ENCODE measurements at regions not wholly inside any gene's neighbourhood (a gene's known extent, or its start where the extent isn't known, plus 50 kb on each side); places are given as distances from the start of the nearest gene placed in this dataset.

DNA sequence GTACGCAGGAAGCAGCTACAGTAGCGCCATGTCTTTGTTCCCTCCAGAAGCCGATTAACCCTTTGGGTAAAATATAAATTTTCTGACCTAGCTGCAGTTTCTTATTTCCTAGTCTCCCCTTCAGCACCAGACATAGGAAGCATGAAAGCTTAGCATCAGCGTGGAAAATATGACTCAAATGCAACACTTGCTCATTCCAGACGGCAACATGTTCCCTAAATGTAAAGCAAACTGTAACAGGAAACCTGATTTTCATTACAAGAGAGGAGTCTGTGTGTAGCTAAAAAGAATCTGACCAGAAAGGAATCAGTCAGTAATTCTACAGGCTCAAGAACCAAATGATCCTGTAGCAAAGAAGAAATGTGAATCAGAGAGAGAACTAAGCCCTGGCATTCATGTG, 219.2 kb downstream of the C7orf25 start:
- TF ChIP-seq, protein P1, sequence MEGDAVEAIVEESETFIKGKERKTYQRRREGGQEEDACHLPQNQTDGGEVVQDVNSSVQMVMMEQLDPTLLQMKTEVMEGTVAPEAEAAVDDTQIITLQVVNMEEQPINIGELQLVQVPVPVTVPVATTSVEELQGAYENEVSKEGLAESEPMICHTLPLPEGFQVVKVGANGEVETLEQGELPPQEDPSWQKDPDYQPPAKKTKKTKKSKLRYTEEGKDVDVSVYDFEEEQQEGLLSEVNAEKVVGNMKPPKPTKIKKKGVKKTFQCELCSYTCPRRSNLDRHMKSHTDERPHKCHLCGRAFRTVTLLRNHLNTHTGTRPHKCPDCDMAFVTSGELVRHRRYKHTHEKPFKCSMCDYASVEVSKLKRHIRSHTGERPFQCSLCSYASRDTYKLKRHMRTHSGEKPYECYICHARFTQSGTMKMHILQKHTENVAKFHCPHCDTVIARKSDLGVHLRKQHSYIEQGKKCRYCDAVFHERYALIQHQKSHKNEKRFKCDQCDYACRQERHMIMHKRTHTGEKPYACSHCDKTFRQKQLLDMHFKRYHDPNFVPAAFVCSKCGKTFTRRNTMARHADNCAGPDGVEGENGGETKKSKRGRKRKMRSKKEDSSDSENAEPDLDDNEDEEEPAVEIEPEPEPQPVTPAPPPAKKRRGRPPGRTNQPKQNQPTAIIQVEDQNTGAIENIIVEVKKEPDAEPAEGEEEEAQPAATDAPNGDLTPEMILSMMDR (conservative IDR thresholded peaks at IDR 0.05): no peak
- H3K36me3 Mint-ChIP-seq (ENCODE audit: low read depth): no peaks in the 10 kb centered on the region
- H3K4me3 Mint-ChIP-seq: no peak overlapping the region
- no peaks in the 10 kb centered on the region for H3K9me3 Mint-ChIP-seq
- H3K27me3 Mint-ChIP-seq (ENCODE audit: low read depth): no peaks in the 10 kb centered on the region
- H3K4me1 Mint-ChIP-seq: peaks cover 4% of the 10 kb centered on the region
- H3K27ac Mint-ChIP-seq (ENCODE audit: unreplicated experiment): no peak overlapping the region
- DNase-seq (ENCODE audit: low read depth, low spot score): no peak

DNA sequence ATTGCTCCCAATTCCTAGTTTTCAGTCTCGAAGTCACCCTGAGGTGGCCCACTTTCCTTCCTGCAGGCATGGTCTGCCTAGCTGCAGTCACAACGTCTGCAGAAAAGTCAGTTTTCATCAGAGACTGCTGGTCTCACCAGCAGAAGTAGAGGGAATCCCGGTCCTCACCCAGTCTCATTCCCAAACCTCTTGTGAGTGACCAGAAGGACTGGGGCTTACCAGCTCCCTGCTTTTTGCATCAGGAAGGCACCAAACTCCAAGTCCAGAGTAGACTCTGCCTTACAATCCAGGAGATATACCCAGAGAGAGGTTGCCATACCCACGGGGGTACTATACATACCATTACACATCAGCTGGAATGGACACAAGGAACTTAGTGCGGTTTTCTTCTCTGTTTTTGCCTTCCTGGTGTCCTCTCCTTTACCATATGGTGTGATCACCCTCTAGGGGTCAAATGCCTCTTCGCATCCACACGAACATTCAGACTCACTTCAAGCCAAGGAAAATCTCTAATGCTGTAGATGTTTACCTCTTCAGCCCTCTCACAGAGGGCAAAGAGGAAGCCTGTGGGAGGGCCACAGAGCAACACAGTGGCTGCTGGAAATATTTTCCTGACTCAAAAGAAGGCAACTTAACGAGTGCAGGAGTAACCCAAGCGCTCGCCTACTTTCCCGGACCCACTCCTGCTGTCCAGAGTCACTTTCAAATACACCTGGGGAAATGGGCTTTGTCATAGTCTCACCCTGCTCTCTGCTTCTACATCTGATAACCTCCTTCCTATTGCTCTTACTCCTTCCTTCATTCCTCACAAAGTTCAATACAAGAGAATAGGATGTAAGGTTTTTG, 220.9 kb downstream of the C7orf25 start:
- TF ChIP-seq, protein P1 (conservative IDR thresholded peaks at IDR 0.05): peak; percentile 75
- Mint-ChIP-seq H3K27ac (ENCODE audit: unreplicated experiment) (no peak overlapping the region), H3K27me3 (ENCODE audit: low read depth) (no peaks in the 10 kb centered on the region), H3K9me3 (no peaks in the 10 kb centered on the region), H3K4me1 (peaks cover 17% of the 10 kb centered on the region), H3K4me3 (no peak overlapping the region), H3K36me3 (ENCODE audit: low read depth) (no peaks in the 10 kb centered on the region)
- peak; percentile 23 for DNase-seq (ENCODE audit: low read depth, low spot score)

DNA sequence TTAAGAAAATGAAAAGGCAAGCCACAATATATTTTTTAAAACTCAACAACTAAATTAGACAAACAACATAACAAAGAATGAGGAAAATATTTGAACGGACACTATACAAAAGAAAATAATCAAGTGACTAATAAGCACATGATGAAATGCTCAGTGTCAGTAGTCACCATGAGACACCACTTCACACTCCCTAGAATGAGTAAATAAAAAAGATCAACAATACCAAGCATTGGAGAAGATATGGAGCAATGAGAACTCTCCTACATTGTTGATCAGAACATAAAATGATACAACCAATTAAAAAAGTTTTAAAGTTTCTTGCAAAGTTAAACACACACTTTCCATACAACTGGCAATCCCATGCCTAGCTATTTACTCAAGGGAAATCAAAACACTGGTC, 222.2 kb downstream of the C7orf25 start:
- TF ChIP-seq, protein P1 (conservative IDR thresholded peaks at IDR 0.05): no peak
- H3K9me3 Mint-ChIP-seq: no peaks in the 10 kb centered on the region
- no peak overlapping the region for H3K4me3 Mint-ChIP-seq
- peaks cover 28% of the 10 kb centered on the region for H3K4me1 Mint-ChIP-seq
- H3K27me3 Mint-ChIP-seq (ENCODE audit: low read depth): no peaks in the 10 kb centered on the region
- no peak overlapping the region for H3K27ac Mint-ChIP-seq (ENCODE audit: unreplicated experiment)
- no peaks in the 10 kb centered on the region for H3K36me3 Mint-ChIP-seq (ENCODE audit: low read depth)
- DNase-seq (ENCODE audit: low read depth, low spot score): no peak

DNA sequence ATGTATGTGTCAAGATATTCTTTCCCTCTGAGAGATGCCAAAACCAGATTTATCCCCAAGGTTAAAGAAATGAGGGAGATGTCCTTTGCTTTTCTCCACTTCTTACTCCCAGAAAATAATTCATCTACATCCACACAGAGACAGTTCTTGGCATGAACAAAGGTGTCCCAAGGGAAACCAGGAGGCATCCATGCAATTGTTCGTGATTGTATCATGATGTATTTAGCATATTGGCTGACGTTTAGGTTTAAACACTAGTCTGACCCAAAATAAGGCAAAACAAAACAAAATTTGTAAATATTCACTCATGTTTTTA, 223.9 kb downstream of the C7orf25 start:
- Mint-ChIP-seq H3K27me3 (ENCODE audit: low read depth) (peaks cover 4% of the 10 kb centered on the region), H3K4me3 (no peak overlapping the region), H3K36me3 (ENCODE audit: low read depth) (no peaks in the 10 kb centered on the region), H3K27ac (ENCODE audit: unreplicated experiment) (no peak overlapping the region), H3K4me1 (peaks cover 28% of the 10 kb centered on the region), H3K9me3 (no peaks in the 10 kb centered on the region)
- DNase-seq (ENCODE audit: low read depth, low spot score): no peak
- TF ChIP-seq, protein P1 (conservative IDR thresholded peaks at IDR 0.05): no peak

DNA sequence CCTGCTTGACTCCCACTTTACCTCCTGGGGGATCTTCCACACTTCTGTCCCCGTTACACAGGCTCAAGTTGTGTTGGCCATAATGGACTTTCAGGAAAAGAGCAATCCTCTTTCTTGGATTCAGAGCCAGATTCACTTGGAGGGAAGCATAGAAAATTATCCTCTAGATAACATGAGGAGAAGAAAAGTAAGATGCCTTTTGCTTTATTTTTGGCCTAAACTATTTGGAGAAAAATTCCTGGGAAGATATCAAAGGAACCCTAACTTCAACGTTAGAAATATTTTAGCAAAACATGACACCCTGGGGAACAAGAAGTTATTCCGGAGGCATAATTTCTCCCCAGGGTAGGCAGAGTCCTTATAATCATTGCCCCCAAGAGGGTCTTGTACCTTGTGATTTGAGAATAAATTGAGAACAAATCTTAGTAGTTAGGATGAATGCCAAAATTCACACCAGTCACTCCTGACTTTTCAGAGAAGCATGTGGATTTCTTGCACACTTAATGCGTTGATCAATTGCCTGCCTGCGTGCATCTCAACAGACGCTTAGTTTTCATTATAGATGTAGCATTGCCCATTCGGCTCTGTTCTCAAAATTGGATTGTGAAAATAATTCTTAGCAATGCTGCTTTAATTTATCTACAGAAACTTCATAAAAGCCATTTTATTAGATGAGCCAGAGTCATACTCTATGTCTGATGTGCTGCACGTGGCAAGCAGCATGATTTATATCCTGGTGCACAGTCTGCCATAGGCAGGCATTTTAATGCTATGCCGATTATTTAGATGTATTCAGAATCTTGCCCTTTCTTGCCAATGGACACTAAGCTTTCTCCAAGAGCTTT, 224.4 kb downstream of the C7orf25 start:
- Mint-ChIP-seq H3K27me3 (ENCODE audit: low read depth) (peaks cover 4% of the 10 kb centered on the region), H3K9me3 (no peaks in the 10 kb centered on the region), H3K27ac (ENCODE audit: unreplicated experiment) (no peak overlapping the region), H3K36me3 (ENCODE audit: low read depth) (no peaks in the 10 kb centered on the region), H3K4me1 (peaks cover 28% of the 10 kb centered on the region), H3K4me3 (no peak overlapping the region)
- TF ChIP-seq, protein P1 (conservative IDR thresholded peaks at IDR 0.05): no peak
- no peak for DNase-seq (ENCODE audit: low read depth, low spot score)
